Immature natural killer cell (primary cell): ENCODE measurements at regions not wholly inside any gene's neighbourhood (a gene's known extent, or its start where the extent isn't known, plus 50 kb on each side); places are given as distances from the start of the nearest gene placed in this dataset.
"Not testable (repeated sequence)": the region's sequence is repeated elsewhere in the genome, so short reads cannot be mapped to it uniquely, and the experiment has no call there.

Experiments used
- DNase-seq, 3 donors: peaks; one replicate each; pipeline ENCODE4 v3.0.0; 2022; ENCODE audit warnings: mixed read lengths in 1 of 3
- H3K27ac Mint-ChIP-seq, 6 donors: one replicate each; pipeline ENCODE4 v1.8.0; 2020; ENCODE audit warnings: mixed read lengths in 6 of 6, mild to moderate bottlenecking in 5 of 6, inconsistent platforms in 4 of 6, moderate library complexity in 3 of 6
- H3K27me3 Mint-ChIP-seq, 3 donors: one replicate each; pipeline ENCODE4 v1.8.0; 2020 to 2021; ENCODE audit warnings: low read depth in 3 of 3, mild to moderate bottlenecking in 3 of 3, mixed read lengths in 3 of 3, moderate library complexity in 3 of 3, inconsistent platforms in 1 of 3
- H3K36me3 Mint-ChIP-seq, 3 donors: one replicate each; pipeline ENCODE4 v1.8.0; 2020; ENCODE audit warnings: mixed read lengths in 3 of 3, inconsistent platforms in 2 of 3, mild to moderate bottlenecking in 2 of 3
- H3K4me1 Mint-ChIP-seq, 2 donors: one replicate each; pipeline ENCODE4 v1.8.0; 2020; ENCODE audit warnings: inconsistent platforms in 2 of 2, mild to moderate bottlenecking in 2 of 2, mixed read lengths in 2 of 2, moderate library complexity in 1 of 2
- H3K4me3 Mint-ChIP-seq, 5 donors: one replicate each; pipeline ENCODE4 v1.8.0; 2020; ENCODE audit warnings: mild to moderate bottlenecking in 5 of 5, mixed read lengths in 5 of 5, inconsistent platforms in 3 of 5, moderate library complexity in 3 of 5
- H3K9me3 Mint-ChIP-seq, 6 donors: one replicate each; pipeline ENCODE4 v1.8.0; 2020; ENCODE audit warnings: mild to moderate bottlenecking in 6 of 6, mixed read lengths in 6 of 6, inconsistent platforms in 4 of 6, moderate library complexity in 3 of 6

DNA sequence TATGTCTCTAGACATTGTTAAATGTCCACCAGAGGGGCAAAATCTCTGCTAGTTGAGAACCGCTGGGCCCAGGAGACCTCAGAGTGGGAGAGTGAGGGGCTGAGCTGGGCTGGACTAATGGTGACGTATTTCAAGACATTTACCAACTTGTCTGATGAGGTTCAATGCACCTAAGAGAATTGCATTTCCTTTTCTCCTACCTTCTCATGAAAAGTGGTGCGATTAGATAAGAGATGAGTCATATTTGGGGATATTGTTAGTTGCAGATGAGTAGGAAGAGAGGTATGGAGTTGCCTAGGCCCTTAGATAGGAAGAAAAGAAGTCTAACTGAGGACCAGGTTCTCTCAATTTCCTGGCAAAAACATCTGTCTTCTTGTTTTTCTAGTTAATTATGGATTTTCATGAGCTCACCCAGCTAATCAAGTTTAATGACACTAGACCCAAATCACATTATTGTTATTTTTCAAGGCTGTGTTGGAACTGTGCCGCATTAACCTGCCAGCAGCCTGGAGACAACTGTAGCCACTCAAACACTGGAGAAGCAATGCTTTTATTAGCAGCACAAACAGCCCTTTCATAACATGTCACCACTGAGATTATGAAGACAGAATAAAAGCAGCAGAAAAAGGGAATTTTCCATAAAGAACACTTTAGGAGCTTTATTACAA is 144.2 kb downstream of the PDCD6IP start:
- Mint-ChIP-seq H3K4me1 (peaks cover 25 to 37% of the 10 kb centered on the region in 2 donors), H3K36me3 (no peaks in the 10 kb centered on the region), H3K27ac (no peak overlapping the region), H3K27me3 (peaks cover 0 to 2% (median 0%) of the 10 kb centered on the region in 3 donors), H3K4me3 (no peak overlapping the region), H3K9me3 (no peaks in the 10 kb centered on the region)
- no peak for DNase-seq

DNA sequence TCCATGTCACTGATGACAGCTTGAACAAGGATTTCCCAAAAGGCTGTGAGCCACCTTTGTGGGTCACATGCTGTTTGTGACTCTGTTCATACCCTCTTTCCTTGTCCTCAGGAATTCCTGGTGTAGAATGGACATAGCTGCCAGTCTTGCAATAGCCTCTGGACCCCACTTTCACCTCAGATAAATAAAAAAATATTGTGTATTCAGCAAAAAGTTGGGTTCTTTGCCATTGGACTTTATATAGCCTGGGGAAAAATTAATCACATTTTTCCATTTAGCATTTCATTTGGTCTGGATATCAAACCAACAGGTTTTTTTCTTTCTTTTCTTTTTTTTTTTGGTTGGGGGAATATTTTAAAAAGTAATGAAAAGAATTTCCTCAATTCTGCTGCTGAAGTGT is 144.8 kb downstream of the PDCD6IP start:
- Mint-ChIP-seq H3K9me3 (no peaks in the 10 kb centered on the region), H3K36me3 (no peaks in the 10 kb centered on the region), H3K4me3 (no peak overlapping the region), H3K27me3 (peaks cover 0 to 2% (median 0%) of the 10 kb centered on the region in 3 donors), H3K27ac (no peak overlapping the region), H3K4me1 (peaks cover 25 to 37% of the 10 kb centered on the region in 2 donors)
- no peak for DNase-seq

DNA sequence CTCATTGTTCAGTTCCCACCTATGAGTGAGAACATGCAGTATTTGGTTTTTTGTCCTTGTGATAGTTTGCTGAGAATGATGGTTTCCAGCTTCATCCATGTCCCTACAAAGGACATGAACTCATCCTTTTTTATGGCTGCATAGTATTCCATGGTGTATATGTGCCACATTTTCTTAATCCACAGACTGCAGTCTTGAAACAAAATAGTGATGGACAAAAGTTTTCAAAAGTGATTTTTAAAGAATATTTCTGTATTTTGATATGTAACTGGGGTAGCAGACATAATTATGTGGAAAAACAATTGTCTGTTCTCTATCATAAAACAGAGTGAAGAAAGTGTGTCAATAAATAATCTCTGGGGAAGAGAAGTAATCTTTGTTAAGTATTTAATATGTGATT is 148.2 kb downstream of the PDCD6IP start:
- DNase-seq, H3K27ac Mint-ChIP-seq, H3K36me3 Mint-ChIP-seq, H3K27me3 Mint-ChIP-seq, H3K9me3 Mint-ChIP-seq, H3K4me3 Mint-ChIP-seq: not testable (repeated sequence)
- H3K4me1 Mint-ChIP-seq = peaks cover 10 to 13% of the 10 kb centered on the region in 2 donors

DNA sequence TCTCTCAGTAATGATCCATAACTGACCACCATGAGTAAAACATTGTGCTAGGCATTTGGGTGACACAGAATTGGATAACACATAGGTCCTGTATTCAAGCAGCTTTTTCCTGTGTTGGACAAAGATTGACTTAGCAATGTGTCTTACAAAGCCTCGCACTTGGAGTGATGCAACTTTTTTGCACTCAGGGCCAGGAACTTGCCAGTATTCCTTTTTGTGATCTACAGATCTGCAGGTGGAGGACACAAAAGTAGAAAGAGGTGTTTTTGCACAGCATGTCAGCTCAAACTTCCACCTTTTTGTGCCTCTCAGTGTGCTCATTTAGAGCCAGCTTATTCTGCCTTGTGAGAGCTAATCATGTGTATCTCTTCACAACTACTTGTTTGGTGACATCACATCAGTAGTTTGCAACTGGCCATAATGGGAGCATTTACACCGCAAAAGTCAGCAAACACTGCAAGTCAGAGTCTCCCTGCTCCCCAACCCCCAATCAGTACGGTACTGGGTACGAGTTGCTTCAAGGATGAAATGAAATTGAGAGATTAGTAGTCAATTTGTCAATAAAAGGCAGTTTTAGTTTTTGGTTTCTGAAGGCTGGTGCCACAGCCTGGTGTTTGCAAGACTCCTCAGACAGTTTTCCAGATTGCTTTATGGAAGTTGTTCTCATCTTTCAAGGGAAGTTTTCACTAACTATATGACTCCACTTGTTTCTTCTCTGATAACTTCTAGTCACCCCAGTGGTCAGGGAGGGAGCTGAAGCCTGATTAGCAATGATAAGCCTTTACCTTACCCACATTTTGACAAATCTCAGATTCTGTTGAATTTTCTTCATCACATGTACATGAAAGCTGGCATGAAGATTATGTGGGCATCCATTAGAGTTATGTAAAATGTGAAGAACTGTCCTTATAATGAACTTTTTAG is 149.1 kb downstream of the PDCD6IP start:
- no peak for DNase-seq
- Mint-ChIP-seq H3K27ac (no peak overlapping the region), H3K4me3 (no peak overlapping the region), H3K9me3 (no peaks in the 10 kb centered on the region), H3K36me3 (no peaks in the 10 kb centered on the region), H3K4me1 (peaks cover under 1 to 4% of the 10 kb centered on the region in 2 donors), H3K27me3 (peaks cover 0 to 2% (median 0%) of the 10 kb centered on the region in 3 donors)

DNA sequence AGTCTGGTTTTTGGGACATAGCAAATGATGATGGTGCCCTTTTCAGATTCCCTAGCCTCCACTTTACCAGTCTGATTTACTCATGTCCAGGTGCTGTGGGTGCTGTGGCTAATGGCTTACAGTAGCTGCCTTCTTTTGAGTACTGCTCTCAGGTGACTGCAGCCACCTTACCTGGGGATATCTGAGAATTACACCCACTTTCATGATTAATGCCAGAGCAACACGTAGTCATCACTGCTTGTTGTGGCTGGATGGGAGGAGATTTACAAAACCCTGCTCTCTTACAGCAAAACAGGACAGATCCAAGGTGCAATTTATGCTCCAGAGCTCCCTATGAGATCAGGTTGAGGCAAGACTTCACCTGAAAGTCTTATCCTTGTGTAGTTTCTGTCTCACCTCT is 150.6 kb downstream of the PDCD6IP start:
- Mint-ChIP-seq H3K36me3 (no peaks in the 10 kb centered on the region), H3K4me1 (no peaks in the 10 kb centered on the region), H3K27ac (no peak overlapping the region), H3K27me3 (peaks cover 0 to 1% (median 0%) of the 10 kb centered on the region in 3 donors), H3K9me3 (no peaks in the 10 kb centered on the region), H3K4me3 (no peak overlapping the region)
- no peak for DNase-seq

DNA sequence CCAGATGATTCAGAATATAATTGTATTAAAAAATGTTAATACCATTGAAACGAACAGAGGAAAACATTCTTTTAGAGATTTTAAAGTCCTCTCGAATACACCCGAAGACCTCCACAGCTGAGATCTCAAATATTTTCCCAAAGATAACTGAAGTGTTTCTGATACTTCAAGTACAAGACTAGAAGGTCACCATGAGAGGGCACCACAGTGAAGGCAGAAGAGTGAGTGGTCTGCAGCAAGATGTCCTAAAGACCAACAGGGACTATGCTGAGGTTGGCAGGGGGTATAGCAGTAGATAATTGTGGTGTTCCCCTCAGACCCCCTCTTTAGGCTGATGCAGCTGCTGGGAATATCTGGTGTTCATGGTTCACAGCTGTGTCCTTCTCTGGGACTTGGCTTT is 156.5 kb downstream of the PDCD6IP start:
- H3K27me3 Mint-ChIP-seq = peaks cover 0 to 5% (median 4%) of the 10 kb centered on the region in 3 donors
- no peaks in the 10 kb centered on the region for H3K36me3 Mint-ChIP-seq
- H3K4me3 Mint-ChIP-seq = no peak overlapping the region
- no peaks in the 10 kb centered on the region for H3K9me3 Mint-ChIP-seq
- DNase-seq = no peak
- no peaks in the 10 kb centered on the region for H3K4me1 Mint-ChIP-seq
- no peak overlapping the region for H3K27ac Mint-ChIP-seq

DNA sequence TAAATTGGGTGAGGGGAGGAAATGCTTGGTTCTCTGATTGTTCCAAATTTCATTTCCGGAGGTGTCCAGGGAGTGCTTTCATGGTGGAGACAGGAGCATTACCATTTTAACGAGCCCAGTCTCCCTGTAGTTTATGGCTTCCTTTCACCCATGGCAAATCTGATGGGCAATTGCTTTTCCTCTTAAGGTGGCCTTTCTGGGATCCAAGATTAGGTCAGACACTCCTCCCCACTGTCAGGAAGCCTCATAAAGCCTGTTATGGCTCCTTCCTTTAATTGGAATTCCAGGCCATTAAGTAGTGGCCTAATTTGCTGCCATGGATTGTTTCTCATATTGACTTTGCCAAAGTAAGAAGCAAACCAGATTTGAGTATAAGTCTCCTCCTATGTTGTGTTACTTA is 157.8 kb downstream of the PDCD6IP start:
- Mint-ChIP-seq H3K4me3 (no peak overlapping the region), H3K9me3 (no peaks in the 10 kb centered on the region), H3K27ac (no peak overlapping the region), H3K4me1 (no peaks in the 10 kb centered on the region), H3K36me3 (no peaks in the 10 kb centered on the region), H3K27me3 (peaks cover 0 to 5% (median 4%) of the 10 kb centered on the region in 3 donors)
- DNase-seq = no peak

DNA sequence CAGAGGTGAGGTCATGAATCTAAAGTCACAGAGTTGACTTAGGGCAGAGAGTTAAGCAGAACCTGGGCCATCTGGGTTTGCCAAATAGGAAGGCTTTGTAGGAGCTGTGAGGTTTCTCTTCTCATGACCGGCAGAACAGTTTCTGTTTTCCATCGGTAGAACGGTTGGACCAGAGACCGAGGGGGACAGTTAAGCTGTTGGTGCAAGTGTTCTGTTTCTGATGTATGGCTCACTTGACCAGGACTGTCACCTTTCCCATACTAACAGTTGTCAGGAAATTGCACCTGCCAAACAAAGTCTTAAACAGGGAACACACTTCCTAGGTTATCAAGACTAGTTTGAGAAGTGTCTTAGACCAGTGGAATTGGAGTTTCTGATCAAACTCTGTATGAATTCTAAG is 158.3 kb downstream of the PDCD6IP start:
- no peak overlapping the region for H3K4me3 Mint-ChIP-seq
- H3K9me3 Mint-ChIP-seq = peaks cover 0 to 2% (median 0%) of the 10 kb centered on the region in 6 donors
- H3K4me1 Mint-ChIP-seq = no peaks in the 10 kb centered on the region
- DNase-seq = no peak
- no peaks in the 10 kb centered on the region for H3K36me3 Mint-ChIP-seq
- no peak overlapping the region for H3K27ac Mint-ChIP-seq
- H3K27me3 Mint-ChIP-seq = peaks cover 0 to 5% (median 4%) of the 10 kb centered on the region in 3 donors

DNA sequence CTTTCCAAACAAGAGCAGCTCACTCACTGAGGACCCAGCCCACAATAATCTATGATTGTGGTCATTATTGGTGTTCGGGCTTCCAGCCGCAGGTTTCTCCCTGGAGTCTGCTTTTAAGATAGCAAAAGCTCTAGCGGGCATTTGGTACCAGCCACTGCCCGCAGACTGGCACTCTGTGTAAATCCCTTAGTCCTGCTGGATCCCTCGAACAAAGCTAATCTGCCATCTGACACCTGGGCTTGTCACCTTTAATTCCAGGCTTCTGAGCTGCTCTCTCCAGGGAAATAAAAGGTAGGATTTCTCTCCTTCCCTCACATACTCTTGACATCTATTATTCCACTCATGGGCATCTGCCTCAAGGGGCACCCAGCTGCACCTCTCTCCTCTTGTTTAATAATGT is 158.7 kb downstream of the PDCD6IP start:
- no peak overlapping the region for H3K27ac Mint-ChIP-seq
- H3K4me1 Mint-ChIP-seq = no peaks in the 10 kb centered on the region
- H3K4me3 Mint-ChIP-seq = no peak overlapping the region
- H3K27me3 Mint-ChIP-seq = peaks cover 0 to 5% (median 4%) of the 10 kb centered on the region in 3 donors
- H3K36me3 Mint-ChIP-seq = no peaks in the 10 kb centered on the region
- peaks cover 0 to 2% (median 0%) of the 10 kb centered on the region in 6 donors for H3K9me3 Mint-ChIP-seq
- DNase-seq = no peak

DNA sequence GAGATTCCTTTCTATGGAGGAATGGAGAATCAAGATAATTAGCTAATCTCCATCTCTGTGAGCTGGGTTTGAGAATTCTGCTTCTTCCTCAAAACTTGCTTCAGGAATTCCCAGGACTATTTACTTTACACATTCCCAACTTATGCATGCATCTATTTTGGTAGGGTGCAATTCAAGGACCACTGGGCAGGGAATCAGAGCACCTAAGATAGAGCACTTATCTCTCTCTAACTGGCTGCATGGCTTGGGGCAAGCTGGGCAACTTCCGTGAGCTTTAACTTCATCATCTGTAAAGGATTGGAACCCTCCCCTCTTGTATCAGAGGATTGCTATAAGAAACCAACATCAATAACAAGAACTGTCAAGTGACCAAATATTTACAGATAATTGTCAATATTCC is 160.2 kb downstream of the PDCD6IP start:
- DNase-seq = no peak
- Mint-ChIP-seq H3K9me3 (peaks cover 0 to 2% (median 0%) of the 10 kb centered on the region in 6 donors), H3K27me3 (peaks cover 2 to 5% (median 3%) of the 10 kb centered on the region in 3 donors), H3K27ac (no peak overlapping the region), H3K4me1 (peaks cover 0 to 2% of the 10 kb centered on the region in 2 donors), H3K36me3 (no peaks in the 10 kb centered on the region), H3K4me3 (no peak overlapping the region)

DNA sequence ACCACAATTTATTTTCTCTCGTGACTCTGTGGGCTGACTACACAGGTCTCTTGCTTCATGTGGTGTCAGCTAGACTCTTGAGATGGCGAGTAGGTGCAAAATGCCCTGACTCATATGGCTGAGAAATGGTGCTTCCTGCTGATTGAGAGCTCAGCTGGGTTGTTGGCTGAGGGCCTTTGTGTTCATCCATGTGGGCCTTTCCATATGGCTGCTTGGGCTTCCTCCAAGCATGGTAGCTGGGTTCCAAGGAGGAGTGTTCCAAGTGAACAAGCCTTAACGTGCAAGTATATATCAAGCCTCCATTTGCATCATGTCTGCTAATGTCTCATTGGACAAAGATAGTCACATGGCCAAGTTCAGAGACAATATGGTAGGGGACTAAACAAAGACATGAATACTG is 164.0 kb downstream of the PDCD6IP start:
- Mint-ChIP-seq H3K27ac (no peak overlapping the region), H3K36me3 (no peaks in the 10 kb centered on the region), H3K27me3 (peaks cover 3 to 5% (median 4%) of the 10 kb centered on the region in 3 donors), H3K4me1 (peaks cover 0 to 2% of the 10 kb centered on the region in 2 donors), H3K9me3 (peaks cover 0 to 4% (median 0%) of the 10 kb centered on the region in 6 donors), H3K4me3 (no peak overlapping the region)
- DNase-seq = no peak

DNA sequence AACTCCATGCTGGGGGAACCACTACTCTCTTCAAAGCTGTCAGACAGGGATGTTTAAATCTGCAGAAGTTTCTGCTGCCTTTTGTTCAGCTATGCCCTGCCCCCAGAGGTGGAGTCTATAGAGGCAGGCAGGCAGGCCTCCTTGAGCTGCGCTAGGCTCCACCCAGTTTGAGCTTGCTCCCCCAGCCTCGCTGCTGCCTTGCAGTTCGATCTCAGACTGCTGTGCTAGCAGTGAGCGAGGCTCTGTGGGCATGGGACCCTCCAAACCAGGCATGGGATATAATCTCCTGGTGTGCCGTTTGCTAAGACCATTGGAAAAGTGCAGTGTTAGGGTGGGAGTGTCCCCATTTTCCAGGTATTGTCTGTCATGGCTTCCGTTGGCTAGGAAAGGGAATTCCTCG is 171.8 kb downstream of the PDCD6IP start:
- Mint-ChIP-seq H3K27me3 (peaks cover 3 to 18% (median 10%) of the 10 kb centered on the region in 3 donors), H3K9me3 (peaks cover 0 to 11% (median 5%) of the 10 kb centered on the region in 6 donors), H3K4me1 (peaks cover 6 to 12% of the 10 kb centered on the region in 2 donors)
- H3K36me3 Mint-ChIP-seq, H3K4me3 Mint-ChIP-seq, DNase-seq, H3K27ac Mint-ChIP-seq: not testable (repeated sequence)

DNA sequence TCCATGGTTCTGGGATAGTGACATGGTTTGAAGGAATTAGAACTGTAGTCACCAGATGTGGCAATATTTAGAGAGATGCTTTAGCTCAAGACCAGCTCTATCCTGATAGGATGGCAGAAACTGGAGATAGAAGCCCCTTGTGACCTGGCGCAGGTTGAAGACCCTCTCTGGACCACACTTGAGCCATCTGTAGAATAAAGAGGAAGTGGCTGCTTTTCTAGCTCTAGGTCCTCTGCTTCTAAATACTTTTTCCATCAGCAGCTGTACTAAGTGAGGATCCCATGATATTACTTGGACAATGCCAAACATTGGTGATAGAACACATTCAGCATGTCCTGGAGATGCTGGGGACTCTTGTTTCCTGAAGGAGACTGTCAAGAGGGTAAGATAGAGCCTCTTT is 172.6 kb downstream of the PDCD6IP start:
- H3K36me3 Mint-ChIP-seq = peaks cover 0 to 5% (median 4%) of the 10 kb centered on the region in 3 donors
- no peak overlapping the region for H3K4me3 Mint-ChIP-seq
- peaks cover 3 to 18% (median 10%) of the 10 kb centered on the region in 3 donors for H3K27me3 Mint-ChIP-seq
- H3K27ac Mint-ChIP-seq = no peak overlapping the region
- peaks cover 0 to 11% (median 5%) of the 10 kb centered on the region in 6 donors for H3K9me3 Mint-ChIP-seq
- DNase-seq = no peak
- peaks cover 6 to 12% of the 10 kb centered on the region in 2 donors for H3K4me1 Mint-ChIP-seq

DNA sequence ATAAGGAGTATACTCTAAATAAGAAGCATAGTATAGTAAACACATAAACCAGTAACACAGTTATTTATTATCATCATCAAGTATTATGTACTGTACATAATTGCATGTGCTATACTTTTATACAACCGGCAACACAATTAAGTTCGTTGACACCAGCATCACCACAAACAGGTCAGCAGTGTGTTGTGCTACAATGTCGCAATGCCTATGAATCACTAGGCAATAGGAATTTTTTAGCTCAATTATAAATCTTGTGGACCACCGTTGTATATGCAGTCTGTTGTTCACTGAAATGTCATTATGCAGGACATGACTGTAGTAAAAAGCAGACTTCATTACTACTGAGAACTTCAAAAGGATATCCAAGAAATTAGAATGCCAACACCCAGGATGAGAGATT is 177.0 kb downstream of the PDCD6IP start:
- H3K36me3 Mint-ChIP-seq = peaks cover 0 to 4% (median 0%) of the 10 kb centered on the region in 3 donors
- H3K4me1 Mint-ChIP-seq = peaks cover 6 to 12% of the 10 kb centered on the region in 2 donors
- H3K27ac Mint-ChIP-seq = no peak overlapping the region
- H3K4me3 Mint-ChIP-seq = no peak overlapping the region
- H3K27me3 Mint-ChIP-seq = peaks cover 2 to 13% (median 9%) of the 10 kb centered on the region in 3 donors
- H3K9me3 Mint-ChIP-seq = peaks cover 0 to 9% (median 0%) of the 10 kb centered on the region in 6 donors
- no peak for DNase-seq
